Nucleus accumbens (tissue), 56 donors: ENCODE measurements at regions not wholly inside any gene's neighbourhood (a gene's known extent, or its start where the extent isn't known, plus 50 kb on each side); places are given as distances from the start of the nearest gene placed in this dataset.
A peak's percentile ranks its signal among the peaks of the same experiment; 100 is the strongest.

Experiments
- DNase-seq, 56 donors: peaks; one replicate each; lab custom pipeline; 2025; lab: John Stamatoyannopoulos, UW

GRCh38 chr12:113688313-113688712, 216.6 kb upstream of the LHX5 start:
- DNase-seq, result no peak

GRCh38 chr12:113684908-113685782, 213.5 kb upstream of the LHX5 start:
- DNase-seq, result peak in 12 of 56 donors; percentile 3 to 46 (median 12)

GRCh38 chr12:113684053-113684907, 212.6 kb upstream of the LHX5 start:
- DNase-seq, result no peak

DNA sequence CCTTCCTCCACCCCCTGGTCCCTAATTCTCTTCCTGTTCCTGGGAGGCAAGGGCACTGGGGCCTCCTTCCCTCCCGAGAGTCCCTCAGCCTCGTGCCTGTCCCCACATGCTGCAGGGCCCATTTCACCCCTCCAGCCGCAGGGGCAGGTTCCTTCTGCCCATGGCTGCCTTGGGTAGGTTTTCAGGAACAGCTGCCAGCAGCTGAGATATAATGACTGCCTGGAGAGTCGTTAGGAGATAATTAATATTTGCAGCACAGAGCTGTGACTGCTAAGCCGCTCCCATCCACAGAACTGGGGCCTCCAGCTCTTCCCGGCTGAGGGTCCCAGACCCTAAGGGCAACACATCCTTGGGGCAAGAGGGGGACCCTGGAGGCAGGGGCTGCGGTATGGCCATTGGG, 211.9 kb upstream of the LHX5 start:
- DNase-seq, result no peak

DNA sequence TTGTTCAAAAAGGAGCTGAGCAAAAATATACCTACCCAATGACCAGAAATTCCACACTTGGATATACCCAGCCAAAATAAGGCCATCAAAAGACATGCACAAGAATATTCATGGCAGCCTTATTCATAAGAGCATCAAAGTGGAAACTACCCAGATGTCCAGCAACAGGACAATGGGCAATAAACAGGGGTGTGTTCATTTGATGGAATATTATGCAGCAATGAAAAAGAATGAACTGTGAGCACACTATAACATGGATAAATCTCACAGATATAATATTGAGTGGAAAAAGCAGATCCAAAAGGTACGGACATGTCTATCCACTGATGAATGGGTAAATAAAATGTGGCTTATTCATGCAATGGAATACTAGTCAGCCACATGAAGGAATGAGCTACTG, 209.2 kb upstream of the LHX5 start:
- DNase-seq, result no peak

GRCh38 chr12:113678223-113679119, 206.8 kb upstream of the LHX5 start:
- no peak for DNase-seq

DNA sequence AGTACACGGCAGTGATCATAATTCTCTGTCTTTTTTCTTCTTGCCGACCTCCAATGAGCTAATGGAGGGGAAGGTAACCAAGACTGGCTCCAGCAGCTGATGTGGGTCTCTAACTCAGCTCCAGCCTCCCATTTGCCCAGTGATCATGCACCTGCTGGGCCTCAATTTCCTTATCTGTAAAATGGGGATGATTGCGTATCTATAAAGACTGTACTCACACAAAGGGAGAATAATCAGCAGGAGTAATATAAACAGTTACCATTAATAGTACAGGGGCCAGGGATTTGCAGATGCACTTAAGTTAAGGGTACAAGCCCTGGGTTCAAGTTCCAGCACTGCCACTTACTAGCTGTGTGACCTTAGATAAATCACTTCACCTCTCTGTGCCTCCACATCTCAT, 204.9 kb upstream of the LHX5 start:
- no peak for DNase-seq

DNA sequence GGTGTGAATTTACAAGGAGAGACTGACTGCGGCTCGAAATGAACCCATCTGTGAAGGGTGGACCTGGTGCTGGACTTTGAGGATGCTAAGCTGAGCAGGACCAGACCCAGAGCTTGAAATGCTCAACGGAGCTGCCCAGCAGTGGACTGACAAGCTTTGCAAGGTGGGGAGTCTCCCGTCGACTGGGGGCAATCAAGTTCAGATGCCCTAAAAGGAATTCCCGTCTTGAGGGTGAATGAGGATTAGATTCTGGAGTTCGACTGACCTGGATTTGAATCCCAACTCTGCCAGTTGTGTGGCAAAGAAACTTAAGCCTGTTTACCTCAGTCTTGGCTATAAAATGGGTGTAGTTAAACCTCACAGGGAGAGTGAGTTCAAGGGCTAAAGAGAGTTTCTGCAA, 204.4 kb upstream of the LHX5 start:
- DNase-seq, result no peak

DNA sequence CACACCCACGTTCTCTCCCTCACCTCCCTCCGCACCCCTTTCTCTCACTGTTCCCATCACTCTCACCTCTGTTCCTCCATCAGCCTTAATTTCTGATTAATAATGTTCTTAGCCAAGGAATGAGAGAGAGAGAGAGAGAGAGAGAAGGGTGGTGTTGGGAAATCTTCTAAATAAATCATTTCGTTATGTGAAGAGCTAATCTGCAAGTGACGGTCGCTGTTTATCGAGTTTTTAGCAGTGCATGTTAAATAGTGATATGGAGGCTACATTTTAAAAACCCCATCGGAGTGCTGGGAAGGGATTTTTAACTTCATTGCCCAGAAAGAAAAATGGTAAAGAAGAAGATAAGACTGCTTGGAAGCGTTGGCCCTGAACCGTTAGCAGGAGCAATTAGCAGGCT, 203.3 kb upstream of the LHX5 start:
- no peak for DNase-seq

GRCh38 chr12:113674302-113674701, 202.6 kb upstream of the LHX5 start:
- DNase-seq, result no peak

GRCh38 chr12:113673458-113674238, 202.0 kb upstream of the LHX5 start:
- no peak for DNase-seq

- no peak for DNase-seq
These were observed 199.1 kb upstream of the LHX5 start for GRCh38 chr12:113670742-113671141.

GRCh38 chr12:113667676-113668356, 196.1 kb upstream of the LHX5 start:
- DNase-seq, result no peak

- DNase-seq, result no peak
These were observed 195.4 kb upstream of the LHX5 start for GRCh38 chr12:113667095-113667494.

DNA sequence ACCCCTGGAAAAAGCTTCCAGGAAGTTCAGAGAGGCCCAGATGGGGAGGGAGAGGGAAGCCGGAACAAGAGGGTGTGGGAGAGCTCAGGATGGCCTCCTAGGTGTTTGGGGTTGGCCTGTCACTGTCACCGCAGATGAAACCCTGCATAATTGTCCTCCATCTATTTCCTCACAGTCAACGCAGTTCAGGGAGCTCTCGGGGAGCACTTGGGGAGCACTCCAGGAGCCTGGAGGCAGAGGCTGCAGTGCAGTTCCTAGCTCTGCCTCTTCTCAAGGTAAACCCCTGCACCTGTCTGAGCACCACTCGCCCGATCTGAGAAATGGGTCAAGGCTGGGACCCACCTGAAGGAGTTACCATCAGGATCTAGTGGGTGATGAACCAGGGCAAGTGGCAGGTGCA, 194.6 kb upstream of the LHX5 start:
- no peak for DNase-seq

DNA sequence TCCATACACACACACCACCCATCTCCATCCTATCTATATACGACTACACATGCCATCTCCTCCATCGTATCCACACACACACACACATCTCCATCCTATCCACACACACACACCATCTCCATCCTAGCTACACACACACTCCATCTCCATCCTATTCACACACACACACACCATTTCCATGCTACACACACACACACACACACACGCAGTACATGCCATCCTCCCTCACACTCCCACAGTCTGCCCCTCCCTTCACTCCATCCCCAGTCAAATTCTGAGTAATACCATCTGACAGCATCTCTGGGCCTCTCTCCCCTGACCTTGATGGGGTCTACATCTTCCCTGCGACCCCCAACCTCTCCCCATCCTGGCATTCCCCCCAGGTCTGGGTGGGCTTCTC, 193.8 kb upstream of the LHX5 start:
- DNase-seq, result no peak

DNA sequence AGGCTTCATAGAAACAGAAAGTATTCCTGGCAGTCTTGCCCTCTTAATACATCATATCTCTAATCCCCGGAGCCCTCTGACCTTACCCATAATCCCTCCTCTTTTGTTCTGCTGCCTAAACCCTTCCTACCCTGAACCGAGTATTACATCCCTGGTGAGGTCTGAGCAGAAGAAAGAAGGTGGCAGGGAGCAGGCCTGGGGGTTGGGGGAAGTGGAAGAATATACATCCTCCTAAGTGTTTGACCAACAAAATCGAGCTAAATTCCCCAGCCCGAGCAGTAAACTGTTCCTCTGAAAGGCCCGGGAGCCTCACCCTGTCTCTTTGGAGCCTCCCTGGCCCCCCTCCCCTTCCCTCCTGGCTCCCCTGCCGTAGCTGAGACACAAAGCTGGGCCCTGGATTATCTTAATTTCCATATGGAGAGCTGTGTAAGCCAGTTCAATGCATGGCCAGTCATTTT, 192.6 kb upstream of the LHX5 start:
- no peak for DNase-seq

GRCh38 chr12:113663396-113663795, 191.7 kb upstream of the LHX5 start:
- no peak for DNase-seq

- DNase-seq, result no peak
These were observed 189.3 kb upstream of the LHX5 start for GRCh38 chr12:113660936-113661335.
